Kidney glomerular epithelial cell (primary cell): ENCODE measurements at regions not wholly inside any gene's neighbourhood (a gene's known extent, or its start where the extent isn't known, plus 50 kb on each side); places are given as distances from the start of the nearest gene placed in this dataset.

ENCODE experiments used
- DNase-seq: peaks from one replicate; lab custom pipeline; 2025; lab: John Stamatoyannopoulos, UW

GRCh38 chr2:163836167-163836566 lies 100.4 kb upstream of the FIGN start:
- no peak for DNase-seq

- DNase-seq = no peak
These were observed 99.0 kb upstream of the FIGN start for GRCh38 chr2:163834841-163835240.

- no peak for DNase-seq
These were observed 98.4 kb upstream of the FIGN start for GRCh38 chr2:163834221-163834620.

GRCh38 chr2:163828771-163829170 lies 93.0 kb upstream of the FIGN start:
- no peak for DNase-seq

- no peak for DNase-seq
These were observed 86.2 kb upstream of the FIGN start for GRCh38 chr2:163822033-163822432.

- no peak for DNase-seq
These were observed 77.2 kb upstream of the FIGN start for GRCh38 chr2:163812926-163813520.

GRCh38 chr2:163808406-163808805 lies 72.6 kb upstream of the FIGN start:
- no peak for DNase-seq

GRCh38 chr2:163802284-163802683 lies 66.5 kb upstream of the FIGN start:
- DNase-seq = no peak

GRCh38 chr2:163801486-163801885 lies 65.7 kb upstream of the FIGN start:
- no peak for DNase-seq

GRCh38 chr2:163800951-163801381 lies 65.2 kb upstream of the FIGN start:
- peak; percentile 35 for DNase-seq

GRCh38 chr2:163799807-163800206 lies 64.0 kb upstream of the FIGN start:
- no peak for DNase-seq

GRCh38 chr2:163794635-163795034 lies 58.8 kb upstream of the FIGN start:
- DNase-seq = no peak
